HepG2 (cell line): ENCODE measurements at regions not wholly inside any gene's neighbourhood (a gene's known extent, or its start where the extent isn't known, plus 50 kb on each side); places are given as distances from the start of the nearest gene placed in this dataset.

ENCODE experiments used
- ATAC-seq: fragments of 200-7000 bp; cut with Tn5 transposase; 3 replicates; pipeline ENCODE4 v1.9.1; 2020; ENCODE audit warnings: mild to moderate bottlenecking, moderate library complexity
- BruUV-seq: library from RNA; stranded (reverse); fragments of 400-500 nt; replicated peaks from 2 replicates; lab custom pipeline; 2021; lab: Mats Ljungman, UMichigan
- CTCF ChIA-PET: fragments of 300-600 bp; formaldehyde crosslinking; extraction: SDS; loops from one replicate; lab custom pipeline; 2021; ENCODE audit warnings: low total read pairs, inconsistent platforms, low intra/inter-chr PET ratio; lab: Yijun Ruan, JAX
- POLR2A ChIA-PET: fragments of 350-600 bp; sonication (Branson Sonifier 250); formaldehyde crosslinking; loops from one replicate; lab custom pipeline; 2020; ENCODE audit warnings: antibody characterized with exemption, inconsistent platforms; lab: Yijun Ruan, JAX
- DNase-seq: peaks from one replicate; pipeline ENCODE4 v3.0.0-alpha.2; 2015; ENCODE audit warnings: low spot score
- FAIRE-seq: peaks from 3 replicates; lab custom pipeline; 2011; peaks lifted over from hg19 to GRCh38; lab: Jason Lieb, UNC
- H2AFZ ChIP-seq: one replicate; pipeline ENCODE4 v1.6.1; 2011; ENCODE audit warnings: low read length, inconsistent platforms
- H3K27ac ChIP-seq: fragments of 300-600 bp; 3 replicates; pipeline ENCODE4 v1.8.0; 2011; ENCODE audit warnings: mixed run types, mild to moderate bottlenecking, mixed read lengths, low read length, inconsistent platforms; ENCODE audit not compliant: insufficient read depth; ENCODE audit errors: extremely low read length
- H3K27me3 ChIP-seq, 2 experiments: fragments of 200-600 bp in 1 of 2; 2 replicates in 1 of 2; 3 replicates in 1 of 2; pipeline versions ENCODE4 v1.6.0 to v1.8.0; 2011; ENCODE audit warnings: low read length in 2 of 2, mild to moderate bottlenecking in 2 of 2, moderate library complexity in 2 of 2, inconsistent platforms in 1 of 2; ENCODE audit not compliant: insufficient read depth in 2 of 2, control insufficient read depth in 1 of 2
- H3K36me3 ChIP-seq, 2 experiments: fragments of 200-600 bp in 1 of 2; replicated peaks in 1 of 2; 2 replicates in 1 of 2; 3 replicates in 1 of 2; pipeline versions ENCODE4 v1.5.1 to v1.8.0; 2011; ENCODE audit warnings: low read length in 2 of 2, inconsistent platforms in 1 of 2; ENCODE audit not compliant: insufficient read depth in 2 of 2, control insufficient read depth in 1 of 2
- H3K4me1 ChIP-seq: 2 replicates; pipeline ENCODE4 v1.5.1; 2012; ENCODE audit warnings: low read length, inconsistent platforms; ENCODE audit not compliant: insufficient read depth
- H3K4me2 ChIP-seq: 2 replicates; pipeline ENCODE4 v1.6.0; 2011; ENCODE audit warnings: low read depth, low read length, inconsistent platforms
- H3K4me3 ChIP-seq, 3 experiments: fragments of 200-600 bp in 1 of 3; sonication (generic), shearing (Covaris generic) in 1 of 3; replicated peaks in 1 of 3; 2 replicates each; pipeline ENCODE4 v1.5.1; 2011 to 2016; ENCODE audit warnings: low read length in 3 of 3, inconsistent platforms in 2 of 3, low read depth in 2 of 3, mild to moderate bottlenecking in 2 of 3, control low read depth in 1 of 3, mixed read lengths in 1 of 3; ENCODE audit not compliant: insufficient read depth in 1 of 3
- H3K79me2 ChIP-seq: one replicate; pipeline ENCODE4 v1.6.1; 2011; ENCODE audit warnings: low read length, inconsistent platforms; ENCODE audit not compliant: insufficient read depth
- H3K9ac ChIP-seq: 2 replicates; pipeline ENCODE4 v1.6.0; 2011; ENCODE audit warnings: mild to moderate bottlenecking, low read depth, low read length, inconsistent platforms; ENCODE audit not compliant: insufficient read depth
- H3K9me3 ChIP-seq: 2 replicates; pipeline ENCODE4 v1.5.1; 2012; ENCODE audit warnings: mild to moderate bottlenecking, low read length
- H4K20me1 ChIP-seq: 2 replicates; pipeline ENCODE4 v1.6.0; 2011; ENCODE audit warnings: inconsistent platforms, mild to moderate bottlenecking, low read length, moderate library complexity; ENCODE audit not compliant: insufficient read depth
- LCORL ChIP-seq, 2 experiments: fragments of 450-650 bp in 1 of 2; sonication (generic) in 1 of 2; formaldehyde crosslinking in 1 of 2; IDR thresholded peaks; 2 replicates each; pipeline versions ENCODE4 v1.5.0 to v1.6.1; 2017 to 2020; ENCODE audit warnings: antibody characterized with exemption in 1 of 2, missing genetic modification reagents in 1 of 2
- MIER2 ChIP-seq: IDR thresholded peaks from 2 replicates; pipeline ENCODE4 v1.6.1; 2016; ENCODE audit warnings: missing biosample characterization, missing genetic modification reagents
- MTA3 ChIP-seq: sonication (generic); formaldehyde crosslinking; IDR thresholded peaks from 2 replicates; pipeline ENCODE4 v1.4.0; 2020; ENCODE audit warnings: missing genetic modification reagents
- NCOA1 ChIP-seq: sonication (generic); formaldehyde crosslinking; IDR thresholded peaks from 2 replicates; pipeline ENCODE4 v1.9.0; 2021; ENCODE audit warnings: missing genetic modification reagents
- PHF21A ChIP-seq: sonication (generic); formaldehyde crosslinking; IDR thresholded peaks from 2 replicates; pipeline ENCODE4 v1.5.0; 2020; ENCODE audit warnings: mild to moderate bottlenecking, missing genetic modification reagents
- SALL1 ChIP-seq: sonication (generic); formaldehyde crosslinking; IDR thresholded peaks from 2 replicates; pipeline ENCODE4 v1.8.0; 2022; ENCODE audit warnings: mild to moderate bottlenecking, missing genetic modification reagents
- SMYD3 ChIP-seq: sonication (generic); formaldehyde crosslinking; IDR thresholded peaks from 2 replicates; pipeline ENCODE4 v1.8.1; 2023; ENCODE audit warnings: mild to moderate bottlenecking, missing genetic modification reagents
- TEAD3 ChIP-seq: optimal IDR thresholded peaks from 2 replicates; pipeline ENCODE3; 2016; ENCODE audit warnings: borderline replicate concordance
- ZNF317 ChIP-seq: sonication (generic); formaldehyde crosslinking; IDR thresholded peaks from 2 replicates; pipeline ENCODE4 v1.5.0; 2020; ENCODE audit warnings: mild to moderate bottlenecking, missing genetic modification reagents
- ZNF572 ChIP-seq: sonication (generic); formaldehyde crosslinking; IDR thresholded peaks from 2 replicates; pipeline ENCODE4 v1.5.1; 2020; ENCODE audit warnings: mild to moderate bottlenecking, missing genetic modification reagents
- ZNF775 ChIP-seq: sonication (generic); formaldehyde crosslinking; IDR thresholded peaks from 2 replicates; pipeline ENCODE4 v1.4.0; 2020; ENCODE audit warnings: missing genetic modification reagents, mild to moderate bottlenecking, moderate library complexity, borderline replicate concordance
- WGBS: methylation state at CpG from one replicate; pipeline ENCODE4 v1.1.6; 2017; ENCODE audit warnings: low lambda C conversion rate; 5-methylcytosine and 5-hydroxymethylcytosine counted together
- in situ Hi-C: cut with HindIII; loops from 2 replicates; pipeline ENCODE4 v1.10.0; 2017; ENCODE audit warnings: low pct_unique_long_range_greater_than_20kb; ENCODE audit not compliant: extremely low pct_ligation_motif_present
- intact Hi-C: fragments of 100-400 bp; cut with micrococcal nuclease; formaldehyde crosslinking; loops from one replicate; pipeline ENCODE4 v1.10.0; 2022; ENCODE audit not compliant: unreplicated experiment
- TF ChIP-seq, protein P1 (sequence below): sonication (generic); formaldehyde crosslinking; IDR thresholded peaks from 2 replicates; pipeline ENCODE4 v1.5.0; 2020; ENCODE audit warnings: missing genetic modification reagents
- TF ChIP-seq, protein P2 (sequence below): sonication (generic); formaldehyde crosslinking; IDR thresholded peaks from 2 replicates; pipeline ENCODE4 v1.5.1; 2020; ENCODE audit warnings: mild to moderate bottlenecking, missing genetic modification reagents, borderline replicate concordance
- TF ChIP-seq, protein P3 (sequence below): sonication (generic); formaldehyde crosslinking; conservative IDR thresholded peaks from 2 replicates; pipeline ENCODE4 v1.4.0; 2020; ENCODE audit warnings: missing genetic modification reagents
- TF ChIP-seq, protein P4 (sequence below): IDR thresholded peaks from 2 replicates; pipeline ENCODE4 v1.6.1; 2016; ENCODE audit warnings: missing compliant biosample characterization, missing genetic modification reagents, borderline replicate concordance

DNA sequence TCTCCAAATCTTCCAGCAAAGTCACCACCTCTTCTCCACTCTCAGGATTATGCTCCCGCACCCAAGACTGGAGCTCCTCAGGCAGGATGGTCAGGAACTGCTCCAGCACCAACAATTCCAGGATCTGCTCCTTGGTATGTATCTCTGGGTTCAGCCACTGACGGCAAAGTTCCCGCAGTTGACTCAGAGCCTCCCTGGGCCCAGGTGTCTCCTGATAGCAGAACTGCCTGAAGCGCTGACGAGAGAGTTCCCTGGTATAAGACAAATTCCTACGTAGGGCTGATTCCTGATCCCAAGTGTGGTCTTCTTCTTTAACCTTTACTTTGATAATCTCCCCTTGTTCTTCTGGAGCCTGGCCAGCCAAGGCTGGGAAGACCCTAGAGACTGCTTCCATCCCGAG, 60.6 kb downstream of the GPX5 start:
- Histone ChIP-seq H3K4me2 (peak overlapping the region; percentile 93), H3K9me3 (no peaks in the 10 kb centered on the region), H4K20me1 (no peaks in the 10 kb centered on the region), H3K4me3 (peak overlapping the region; percentile 74 to 86 (median 82)), H2AFZ (peak overlapping the region; percentile 100), H3K27ac (peak overlapping the region; percentile 62), H3K9ac (peak overlapping the region; percentile 79), H3K27me3 (no peaks in the 10 kb centered on the region; a peak in 1 of 5 replicates), H3K36me3 (no peaks in the 10 kb centered on the region), H3K79me2 (peaks cover 4% of the 10 kb centered on the region), H3K4me1 (peaks cover 50% of the 10 kb centered on the region)
- intact Hi-C loops = loop anchor here (5.0 kb wide), 6 partner anchors 71 to 694 kb away; partner anchors contain the start of gene ZKSCAN8
- in situ Hi-C loops = loop anchor here (5.0 kb wide), 1 partner anchor 96 kb away; no protein-coding TSS in a partner anchor
- ChIA-PET POLR2A (interaction anchor here (0.8 to 2.4 kb wide), 14 partner anchors 17 to 748 kb away, joined by 3 to 9 read pairs (median 4); partner anchors contain the start of genes ZKSCAN4, ZKSCAN8, ZSCAN12 and ZSCAN31), CTCF (no interaction called here)
- FAIRE-seq = no peak
- 24% methylated on average over 7 of the region's 7 CpGs for WGBS
- DNase-seq = peak; percentile 9
- ATAC-seq = peak; percentile 20
- BruUV-seq = no TSS peak
- TF ChIP-seq ZNF572 (CRISPR knock-in tag) (0 out of 2 replicates have a peak, but pooled peaks have one; percentile 43), SALL1 (CRISPR knock-in tag) (no peak), LCORL (IDR thresholded peaks at IDR 0.05) (no peak), LCORL (CRISPR knock-in tag; IDR thresholded peaks at IDR 0.05) (0 out of 2 replicates have a peak, but pooled peaks have one; percentile 10), NCOA1 (peak; percentile 4; the same call in 1 of the 2 replicates), ZNF775 (CRISPR knock-in tag) (0 out of 2 replicates have a peak, but pooled peaks have one; percentile 29), MTA3 (CRISPR knock-in tag) (0 out of 2 replicates have a peak, but pooled peaks have one; percentile 46), MIER2 (CRISPR knock-in tag) (0 out of 2 replicates have a peak, but pooled peaks have one; percentile 10), SMYD3 (CRISPR knock-in tag) (no peak), ZNF317 (CRISPR knock-in tag) (0 out of 2 replicates have a peak, but pooled peaks have one; percentile 13), TEAD3 (CRISPR knock-in tag) (peak; percentile 66), PHF21A (CRISPR knock-in tag) (peak; percentile 14; the same call in 1 of the 2 replicates)
- TF ChIP-seq, protein P1, sequence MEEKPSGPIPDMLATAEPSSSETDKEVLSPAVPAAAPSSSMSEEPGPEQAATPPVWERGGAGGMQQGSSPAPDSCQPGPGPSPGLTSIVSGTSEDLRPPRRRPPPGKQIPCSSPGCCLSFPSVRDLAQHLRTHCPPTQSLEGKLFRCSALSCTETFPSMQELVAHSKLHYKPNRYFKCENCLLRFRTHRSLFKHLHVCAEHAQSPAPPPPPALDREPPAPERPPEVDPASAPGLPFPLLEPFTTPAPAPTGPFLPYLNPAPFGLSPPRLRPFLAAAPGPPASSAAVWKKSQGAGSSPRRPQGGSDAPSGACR (CRISPR knock-in tag) = 0 out of 2 replicates have a peak, but pooled peaks have one; percentile 10
- TF ChIP-seq, protein P2, sequence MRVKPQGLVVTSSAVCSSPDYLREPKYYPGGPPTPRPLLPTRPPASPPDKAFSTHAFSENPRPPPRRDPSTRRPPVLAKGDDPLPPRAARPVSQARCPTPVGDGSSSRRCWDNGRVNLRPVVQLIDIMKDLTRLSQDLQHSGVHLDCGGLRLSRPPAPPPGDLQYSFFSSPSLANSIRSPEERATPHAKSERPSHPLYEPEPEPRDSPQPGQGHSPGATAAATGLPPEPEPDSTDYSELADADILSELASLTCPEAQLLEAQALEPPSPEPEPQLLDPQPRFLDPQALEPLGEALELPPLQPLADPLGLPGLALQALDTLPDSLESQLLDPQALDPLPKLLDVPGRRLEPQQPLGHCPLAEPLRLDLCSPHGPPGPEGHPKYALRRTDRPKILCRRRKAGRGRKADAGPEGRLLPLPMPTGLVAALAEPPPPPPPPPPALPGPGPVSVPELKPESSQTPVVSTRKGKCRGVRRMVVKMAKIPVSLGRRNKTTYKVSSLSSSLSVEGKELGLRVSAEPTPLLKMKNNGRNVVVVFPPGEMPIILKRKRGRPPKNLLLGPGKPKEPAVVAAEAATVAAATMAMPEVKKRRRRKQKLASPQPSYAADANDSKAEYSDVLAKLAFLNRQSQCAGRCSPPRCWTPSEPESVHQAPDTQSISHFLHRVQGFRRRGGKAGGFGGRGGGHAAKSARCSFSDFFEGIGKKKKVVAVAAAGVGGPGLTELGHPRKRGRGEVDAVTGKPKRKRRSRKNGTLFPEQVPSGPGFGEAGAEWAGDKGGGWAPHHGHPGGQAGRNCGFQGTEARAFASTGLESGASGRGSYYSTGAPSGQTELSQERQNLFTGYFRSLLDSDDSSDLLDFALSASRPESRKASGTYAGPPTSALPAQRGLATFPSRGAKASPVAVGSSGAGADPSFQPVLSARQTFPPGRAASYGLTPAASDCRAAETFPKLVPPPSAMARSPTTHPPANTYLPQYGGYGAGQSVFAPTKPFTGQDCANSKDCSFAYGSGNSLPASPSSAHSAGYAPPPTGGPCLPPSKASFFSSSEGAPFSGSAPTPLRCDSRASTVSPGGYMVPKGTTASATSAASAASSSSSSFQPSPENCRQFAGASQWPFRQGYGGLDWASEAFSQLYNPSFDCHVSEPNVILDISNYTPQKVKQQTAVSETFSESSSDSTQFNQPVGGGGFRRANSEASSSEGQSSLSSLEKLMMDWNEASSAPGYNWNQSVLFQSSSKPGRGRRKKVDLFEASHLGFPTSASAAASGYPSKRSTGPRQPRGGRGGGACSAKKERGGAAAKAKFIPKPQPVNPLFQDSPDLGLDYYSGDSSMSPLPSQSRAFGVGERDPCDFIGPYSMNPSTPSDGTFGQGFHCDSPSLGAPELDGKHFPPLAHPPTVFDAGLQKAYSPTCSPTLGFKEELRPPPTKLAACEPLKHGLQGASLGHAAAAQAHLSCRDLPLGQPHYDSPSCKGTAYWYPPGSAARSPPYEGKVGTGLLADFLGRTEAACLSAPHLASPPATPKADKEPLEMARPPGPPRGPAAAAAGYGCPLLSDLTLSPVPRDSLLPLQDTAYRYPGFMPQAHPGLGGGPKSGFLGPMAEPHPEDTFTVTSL (CRISPR knock-in tag) = 0 out of 2 replicates have a peak, but pooled peaks have one; percentile 38
- TF ChIP-seq, protein P3, sequence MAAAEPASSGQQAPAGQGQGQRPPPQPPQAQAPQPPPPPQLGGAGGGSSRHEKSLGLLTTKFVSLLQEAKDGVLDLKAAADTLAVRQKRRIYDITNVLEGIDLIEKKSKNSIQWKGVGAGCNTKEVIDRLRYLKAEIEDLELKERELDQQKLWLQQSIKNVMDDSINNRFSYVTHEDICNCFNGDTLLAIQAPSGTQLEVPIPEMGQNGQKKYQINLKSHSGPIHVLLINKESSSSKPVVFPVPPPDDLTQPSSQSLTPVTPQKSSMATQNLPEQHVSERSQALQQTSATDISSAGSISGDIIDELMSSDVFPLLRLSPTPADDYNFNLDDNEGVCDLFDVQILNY (CRISPR knock-in tag) = no peak
- TF ChIP-seq, protein P4, sequence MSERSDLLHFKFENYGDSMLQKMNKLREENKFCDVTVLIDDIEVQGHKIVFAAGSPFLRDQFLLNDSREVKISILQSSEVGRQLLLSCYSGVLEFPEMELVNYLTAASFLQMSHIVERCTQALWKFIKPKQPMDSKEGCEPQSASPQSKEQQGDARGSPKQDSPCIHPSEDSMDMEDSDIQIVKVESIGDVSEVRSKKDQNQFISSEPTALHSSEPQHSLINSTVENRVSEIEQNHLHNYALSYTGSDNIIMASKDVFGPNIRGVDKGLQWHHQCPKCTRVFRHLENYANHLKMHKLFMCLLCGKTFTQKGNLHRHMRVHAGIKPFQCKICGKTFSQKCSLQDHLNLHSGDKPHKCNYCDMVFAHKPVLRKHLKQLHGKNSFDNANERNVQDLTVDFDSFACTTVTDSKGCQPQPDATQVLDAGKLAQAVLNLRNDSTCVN = peak; percentile 53; the same call in 1 of the 2 replicates
